ENCODE measurements at regions not wholly inside any gene's neighbourhood (a gene's known extent, or its start where the extent isn't known, plus 50 kb on each side); places are given as distances from the start of the nearest gene placed in this dataset.

GRCh38 chr7:46569133-46569465 is 648.0 kb upstream of the IGFBP3 start:
- Histone ChIP-seq H3K4me3 (no peak overlapping the region), H2AFZ (ENCODE audit: control insufficient read depth, low read depth, low read length) (no peak overlapping the region), H4K20me1 (ENCODE audit: control insufficient read depth, insufficient read depth) (no peaks in the 10 kb centered on the region), H3K9ac (ENCODE audit: control insufficient read depth, insufficient read depth, low read length) (no peak overlapping the region), H3K27ac (ENCODE audit: control insufficient read depth, insufficient read depth) (no peak overlapping the region), H3K27me3 (replicated peaks in 1 of 2; ENCODE audit: control insufficient read depth in 2 of 2, insufficient read depth in 2 of 2, low read length in 1 of 2) (no peaks in the 10 kb centered on the region), H3K4me1 (ENCODE audit: control insufficient read depth, insufficient read depth, low read length) (no peaks in the 10 kb centered on the region), H3K9me3 (replicated peaks; ENCODE audit: control insufficient read depth, insufficient read depth, low read length) (no peaks in the 10 kb centered on the region), H3K4me2 (ENCODE audit: control insufficient read depth, insufficient read depth) (no peak overlapping the region), H3K36me3 (ENCODE audit: control insufficient read depth in 2 of 2, insufficient read depth in 2 of 2, low read length in 1 of 2) (no peaks in the 10 kb centered on the region), H3K79me2 (ENCODE audit: control insufficient read depth, insufficient read depth, low read length) (no peaks in the 10 kb centered on the region)
- BruUV-seq (replicated peaks), result no TSS peak
- intact Hi-C loops (cut with micrococcal nuclease; ENCODE audit: unreplicated experiment), result no loop called here
- 40% methylated on average over 2 of the region's 2 CpGs for WGBS (ENCODE audit: insufficient coverage, insufficient replicate concordance, low lambda C conversion rate, missing lambda C conversion rate)
- ChIA-PET RAD21 (ENCODE audit: unreplicated experiment) (interaction anchor here (1.0 kb wide), 1 partner anchor 62 kb away, joined by 3 read pairs; no protein-coding TSS in a partner anchor), SMC1A (ENCODE audit: uncharacterized antibody, unreplicated experiment) (interaction anchor here (0.6 to 1.4 kb wide), 3 partner anchors 8 to 28 kb away, joined by 4 to 6 read pairs (median 4); no protein-coding TSS in a partner anchor), POLR2A (interaction anchor here (1.1 kb wide), 1 partner anchor 10 kb away, joined by 3 read pairs; no protein-coding TSS in a partner anchor), CTCF (interaction anchor here (1.3 kb wide), 1 partner anchor 47 kb away, joined by 3 read pairs; no protein-coding TSS in a partner anchor)
- in situ Hi-C loops (cut with MboI), result no loop called here
- no peak for DNase-seq (ENCODE audit: low read depth, low spot score)
- no peak for FAIRE-seq
- TF ChIP-seq HDAC2 (IDR thresholded peaks at IDR 0.05) (no peak), NFIC (IDR thresholded peaks at IDR 0.05; ENCODE audit: low read depth, low read length) (no peak), HSF1 (IDR thresholded peaks at IDR 0.05; ENCODE audit: low read depth, low read length) (no peak)
- TF ChIP-seq, protein P1, sequence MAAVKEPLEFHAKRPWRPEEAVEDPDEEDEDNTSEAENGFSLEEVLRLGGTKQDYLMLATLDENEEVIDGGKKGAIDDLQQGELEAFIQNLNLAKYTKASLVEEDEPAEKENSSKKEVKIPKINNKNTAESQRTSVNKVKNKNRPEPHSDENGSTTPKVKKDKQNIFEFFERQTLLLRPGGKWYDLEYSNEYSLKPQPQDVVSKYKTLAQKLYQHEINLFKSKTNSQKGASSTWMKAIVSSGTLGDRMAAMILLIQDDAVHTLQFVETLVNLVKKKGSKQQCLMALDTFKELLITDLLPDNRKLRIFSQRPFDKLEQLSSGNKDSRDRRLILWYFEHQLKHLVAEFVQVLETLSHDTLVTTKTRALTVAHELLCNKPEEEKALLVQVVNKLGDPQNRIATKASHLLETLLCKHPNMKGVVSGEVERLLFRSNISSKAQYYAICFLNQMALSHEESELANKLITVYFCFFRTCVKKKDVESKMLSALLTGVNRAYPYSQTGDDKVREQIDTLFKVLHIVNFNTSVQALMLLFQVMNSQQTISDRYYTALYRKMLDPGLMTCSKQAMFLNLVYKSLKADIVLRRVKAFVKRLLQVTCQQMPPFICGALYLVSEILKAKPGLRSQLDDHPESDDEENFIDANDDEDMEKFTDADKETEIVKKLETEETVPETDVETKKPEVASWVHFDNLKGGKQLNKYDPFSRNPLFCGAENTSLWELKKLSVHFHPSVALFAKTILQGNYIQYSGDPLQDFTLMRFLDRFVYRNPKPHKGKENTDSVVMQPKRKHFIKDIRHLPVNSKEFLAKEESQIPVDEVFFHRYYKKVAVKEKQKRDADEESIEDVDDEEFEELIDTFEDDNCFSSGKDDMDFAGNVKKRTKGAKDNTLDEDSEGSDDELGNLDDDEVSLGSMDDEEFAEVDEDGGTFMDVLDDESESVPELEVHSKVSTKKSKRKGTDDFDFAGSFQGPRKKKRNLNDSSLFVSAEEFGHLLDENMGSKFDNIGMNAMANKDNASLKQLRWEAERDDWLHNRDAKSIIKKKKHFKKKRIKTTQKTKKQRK (IDR thresholded peaks at IDR 0.05; ENCODE audit: low read depth, low read length), result no peak
- ATAC-seq, result no peak; the same call in 2 of the 3 replicates
